ENCODE measurements at regions not wholly inside any gene's neighbourhood (a gene's known extent, or its start where the extent isn't known, plus 50 kb on each side); places are given as distances from the start of the nearest gene placed in this dataset.

DNA sequence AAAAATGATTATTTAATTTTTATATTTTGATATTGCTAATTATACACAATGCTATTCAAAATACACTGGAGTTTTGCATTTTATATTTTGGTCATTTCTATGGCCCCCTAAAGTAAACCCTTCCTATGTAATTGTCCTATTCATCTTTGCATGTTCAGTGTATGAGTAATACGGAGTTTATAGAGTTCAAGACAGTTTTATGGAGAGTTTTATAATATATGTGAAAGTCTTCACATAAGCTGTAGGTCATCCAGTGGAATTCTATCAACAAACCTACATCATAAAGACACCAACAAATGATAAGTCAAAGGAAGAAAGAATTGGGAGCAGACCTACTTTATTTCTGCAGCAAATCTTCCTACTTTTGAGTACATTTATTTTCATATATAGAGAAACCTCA lies 1200.4 kb upstream of the EPHA6 start:
- no peak for DNase-seq (ENCODE audit: insufficient read length, low spot score)
- FAIRE-seq: no peak
- TF ChIP-seq, protein P1, sequence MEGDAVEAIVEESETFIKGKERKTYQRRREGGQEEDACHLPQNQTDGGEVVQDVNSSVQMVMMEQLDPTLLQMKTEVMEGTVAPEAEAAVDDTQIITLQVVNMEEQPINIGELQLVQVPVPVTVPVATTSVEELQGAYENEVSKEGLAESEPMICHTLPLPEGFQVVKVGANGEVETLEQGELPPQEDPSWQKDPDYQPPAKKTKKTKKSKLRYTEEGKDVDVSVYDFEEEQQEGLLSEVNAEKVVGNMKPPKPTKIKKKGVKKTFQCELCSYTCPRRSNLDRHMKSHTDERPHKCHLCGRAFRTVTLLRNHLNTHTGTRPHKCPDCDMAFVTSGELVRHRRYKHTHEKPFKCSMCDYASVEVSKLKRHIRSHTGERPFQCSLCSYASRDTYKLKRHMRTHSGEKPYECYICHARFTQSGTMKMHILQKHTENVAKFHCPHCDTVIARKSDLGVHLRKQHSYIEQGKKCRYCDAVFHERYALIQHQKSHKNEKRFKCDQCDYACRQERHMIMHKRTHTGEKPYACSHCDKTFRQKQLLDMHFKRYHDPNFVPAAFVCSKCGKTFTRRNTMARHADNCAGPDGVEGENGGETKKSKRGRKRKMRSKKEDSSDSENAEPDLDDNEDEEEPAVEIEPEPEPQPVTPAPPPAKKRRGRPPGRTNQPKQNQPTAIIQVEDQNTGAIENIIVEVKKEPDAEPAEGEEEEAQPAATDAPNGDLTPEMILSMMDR (IDR thresholded peaks at IDR 0.05; ENCODE audit: insufficient read depth, missing control alignments): no peak

DNA sequence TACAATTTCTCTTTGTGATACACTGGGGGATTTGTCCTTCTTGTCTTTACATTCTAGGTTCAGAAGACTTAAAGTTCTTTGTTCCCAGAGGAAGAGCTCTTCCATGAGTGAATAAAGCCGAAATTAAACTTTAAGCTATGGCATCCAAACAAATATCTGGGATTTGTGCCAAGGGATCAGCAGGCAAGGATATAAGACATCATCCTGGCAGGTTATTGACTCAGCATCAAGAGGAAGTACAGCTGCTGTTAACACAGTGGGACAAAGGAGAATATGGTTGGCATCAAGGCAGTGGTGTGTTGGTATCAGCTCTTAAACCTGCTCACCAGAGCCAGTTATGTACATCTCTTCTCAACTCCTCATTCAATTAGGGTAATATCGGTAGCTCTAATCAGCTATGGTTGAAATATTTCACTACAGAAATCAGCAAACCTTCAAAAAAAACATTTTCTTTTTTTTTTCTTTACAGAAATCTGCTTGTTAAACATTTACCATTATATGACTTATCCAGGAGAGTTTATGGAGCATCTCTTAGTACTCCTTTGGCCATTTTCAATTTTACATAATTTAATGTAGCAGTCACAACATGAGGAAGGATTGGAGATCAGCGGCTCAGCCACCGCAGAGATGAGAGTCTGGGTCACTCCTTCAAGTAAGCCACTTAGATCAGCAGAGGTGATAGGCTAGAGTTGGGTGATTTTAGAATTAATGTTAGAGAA lies 1198.6 kb upstream of the EPHA6 start:
- TF ChIP-seq, protein P1 (IDR thresholded peaks at IDR 0.05; ENCODE audit: insufficient read depth, missing control alignments): no peak
- no peak for FAIRE-seq
- DNase-seq (ENCODE audit: insufficient read length, low spot score): no peak

DNA sequence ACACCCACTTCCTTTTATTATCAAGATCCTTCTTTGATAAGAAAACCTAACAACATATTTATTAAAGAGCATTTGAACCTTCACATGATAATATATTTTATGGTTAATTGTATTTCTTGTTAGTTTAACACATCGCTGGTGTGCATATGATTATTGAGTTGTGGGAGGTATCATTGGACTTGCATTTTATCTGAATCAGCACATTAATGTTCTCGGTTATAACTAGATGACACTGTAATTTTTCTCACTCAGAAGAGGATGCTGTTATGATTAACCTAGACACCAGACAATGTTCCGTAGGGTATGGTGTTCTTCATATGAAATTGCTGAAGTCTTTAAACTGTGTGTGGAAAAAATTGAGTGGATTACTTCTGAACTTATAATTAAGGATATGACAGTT lies 1188.3 kb upstream of the EPHA6 start:
- FAIRE-seq (no peak), DNase-seq (ENCODE audit: insufficient read length, low spot score) (no peak)
- TF ChIP-seq, protein P1 (IDR thresholded peaks at IDR 0.05; ENCODE audit: insufficient read depth, missing control alignments): no peak

DNA sequence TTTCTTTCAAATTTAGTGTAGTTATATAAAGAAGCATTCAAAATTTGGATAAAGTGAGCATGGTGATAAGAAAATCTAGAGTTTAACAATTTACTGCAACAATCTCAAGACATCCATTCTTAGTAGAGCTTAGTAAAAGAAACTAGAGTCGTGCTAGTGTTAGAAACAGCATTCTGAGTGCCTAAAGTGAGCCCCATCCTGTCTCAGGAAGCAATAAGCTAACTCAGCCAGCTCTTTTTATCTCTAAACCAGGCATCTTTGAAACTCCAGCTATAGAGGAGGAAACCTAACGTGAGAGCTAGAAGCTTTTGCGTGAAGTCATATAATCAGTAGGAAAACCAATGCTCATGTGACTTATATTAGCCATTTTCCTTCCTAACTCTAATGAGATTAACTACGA lies 1187.1 kb upstream of the EPHA6 start:
- TF ChIP-seq, protein P1 (IDR thresholded peaks at IDR 0.05; ENCODE audit: insufficient read depth, missing control alignments): no peak
- FAIRE-seq (no peak), DNase-seq (ENCODE audit: insufficient read length, low spot score) (no peak)

DNA sequence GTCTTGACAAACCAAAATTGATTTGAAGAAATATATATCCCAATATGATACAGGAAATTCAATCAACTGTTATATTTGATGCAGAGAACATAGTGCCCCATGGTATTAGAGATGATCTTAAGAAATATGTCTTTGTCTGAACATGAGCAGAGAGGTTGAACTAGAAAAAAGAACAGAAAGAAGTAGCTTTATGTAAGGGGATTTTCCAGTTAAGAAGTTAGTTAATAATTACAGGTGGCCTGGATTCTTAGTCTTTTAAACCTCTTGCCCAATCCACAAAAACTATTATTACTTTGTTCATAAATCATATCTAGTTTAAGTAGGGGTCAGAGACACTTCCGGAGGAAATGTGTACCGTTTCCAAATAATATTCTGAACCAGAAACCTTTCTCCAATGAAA lies 1186.7 kb upstream of the EPHA6 start:
- TF ChIP-seq, protein P1 (IDR thresholded peaks at IDR 0.05; ENCODE audit: insufficient read depth, missing control alignments): no peak
- no peak for DNase-seq (ENCODE audit: insufficient read length, low spot score)
- no peak for FAIRE-seq

DNA sequence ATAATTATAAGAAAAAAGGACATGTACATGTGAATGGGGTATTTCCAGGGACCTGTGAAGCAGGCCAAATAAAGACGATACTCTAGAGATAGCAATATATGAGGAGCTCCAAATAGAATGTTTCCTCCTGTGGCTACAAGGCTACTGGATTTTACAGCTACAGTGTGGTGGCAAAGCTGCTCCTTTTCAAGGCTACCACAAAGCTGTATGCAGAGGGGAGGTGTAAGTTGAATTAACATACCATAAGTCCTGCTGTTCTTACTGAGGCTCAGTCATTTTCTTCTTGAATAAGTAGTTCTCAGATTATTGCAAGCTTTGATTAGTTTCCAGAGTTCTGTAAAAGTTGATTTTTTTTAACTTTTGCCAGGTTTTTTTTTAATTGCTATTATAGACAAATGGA lies 1184.6 kb upstream of the EPHA6 start:
- no peak for DNase-seq (ENCODE audit: insufficient read length, low spot score)
- TF ChIP-seq, protein P1 (IDR thresholded peaks at IDR 0.05; ENCODE audit: insufficient read depth, missing control alignments): no peak
- no peak for FAIRE-seq

DNA sequence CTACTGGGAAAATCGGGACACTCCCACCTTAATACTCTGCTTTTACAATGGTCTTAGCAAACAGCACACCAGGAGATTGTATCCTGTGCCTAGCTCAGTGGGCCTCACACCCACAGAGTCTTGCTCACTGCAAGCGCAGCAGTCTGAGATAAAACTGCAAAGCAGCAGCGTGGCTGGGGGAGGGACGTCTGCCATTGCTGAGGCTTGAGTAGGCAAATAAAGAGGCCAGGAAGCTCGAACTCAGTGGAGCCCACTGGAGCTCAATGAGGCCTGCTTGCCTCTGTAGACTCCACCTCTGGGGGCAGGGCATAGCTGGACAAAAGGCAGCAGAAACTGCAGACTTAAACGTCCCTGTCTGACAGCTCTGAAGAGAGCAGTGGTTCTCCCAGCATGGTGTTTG lies 1169.1 kb upstream of the EPHA6 start:
- DNase-seq (ENCODE audit: insufficient read length, low spot score) (no peak), FAIRE-seq (no peak)
- TF ChIP-seq, protein P1 (IDR thresholded peaks at IDR 0.05; ENCODE audit: insufficient read depth, missing control alignments): no peak
